ENCODE measurements at regions not wholly inside any gene's neighbourhood (a gene's known extent, or its start where the extent isn't known, plus 50 kb on each side); places are given as distances from the start of the nearest gene placed in this dataset.

- no peak for DNase-seq (ENCODE audit: low read depth)
These were observed 63.6 kb upstream of the SH3RF3 start for GRCh38 chr2:109065391-109065734.

DNA sequence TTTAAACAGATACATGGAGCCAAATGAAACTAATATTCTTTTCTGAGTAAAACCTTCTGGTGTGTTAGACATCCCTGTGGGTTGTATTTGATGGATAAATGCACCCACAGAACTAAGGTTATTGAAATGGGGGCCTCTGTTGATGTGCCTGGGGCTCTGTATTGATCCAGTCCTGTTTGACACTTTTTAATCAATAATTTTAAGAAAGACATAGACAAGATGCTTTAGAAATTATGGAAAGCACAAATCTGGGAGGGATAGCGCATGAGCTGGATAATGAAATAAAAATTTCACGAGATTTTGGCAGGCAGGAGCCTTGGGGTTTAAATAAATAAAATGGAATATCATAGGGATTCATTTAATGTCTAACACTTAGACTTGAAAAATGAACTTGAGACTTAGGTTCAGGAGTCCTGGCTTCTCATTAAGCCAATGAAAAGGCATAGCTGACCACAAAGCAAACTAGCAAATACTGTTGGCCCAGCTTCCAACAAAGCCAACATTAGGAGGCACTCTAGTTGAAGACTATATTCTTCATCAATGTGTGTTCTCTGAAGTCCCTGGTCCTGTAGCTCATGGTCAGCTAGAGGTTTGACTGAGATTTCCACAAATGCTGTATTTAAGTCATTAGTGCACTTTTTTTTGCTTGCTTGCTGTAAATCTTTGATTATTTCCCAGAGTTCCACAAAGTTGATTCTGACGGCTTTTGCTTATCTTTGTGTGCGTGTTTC is 64.2 kb upstream of the SH3RF3 start:
- DNase-seq (ENCODE audit: low read depth) = peak; percentile 10
- H3K4me3 ChIP-seq (ENCODE audit: low read depth, low read length) = no peak overlapping the region
- no peak for TF ChIP-seq CTCF (conservative IDR thresholded peaks at IDR 0.05; ENCODE audit: low read depth, low read length)

More at GRCh38 chr2:109065391-109065734, 63.6 kb upstream of the SH3RF3 start:
- no peak overlapping the region for H3K4me3 ChIP-seq (ENCODE audit: low read depth, low read length)
- no peak for TF ChIP-seq CTCF (conservative IDR thresholded peaks at IDR 0.05; ENCODE audit: low read depth, low read length)

DNA sequence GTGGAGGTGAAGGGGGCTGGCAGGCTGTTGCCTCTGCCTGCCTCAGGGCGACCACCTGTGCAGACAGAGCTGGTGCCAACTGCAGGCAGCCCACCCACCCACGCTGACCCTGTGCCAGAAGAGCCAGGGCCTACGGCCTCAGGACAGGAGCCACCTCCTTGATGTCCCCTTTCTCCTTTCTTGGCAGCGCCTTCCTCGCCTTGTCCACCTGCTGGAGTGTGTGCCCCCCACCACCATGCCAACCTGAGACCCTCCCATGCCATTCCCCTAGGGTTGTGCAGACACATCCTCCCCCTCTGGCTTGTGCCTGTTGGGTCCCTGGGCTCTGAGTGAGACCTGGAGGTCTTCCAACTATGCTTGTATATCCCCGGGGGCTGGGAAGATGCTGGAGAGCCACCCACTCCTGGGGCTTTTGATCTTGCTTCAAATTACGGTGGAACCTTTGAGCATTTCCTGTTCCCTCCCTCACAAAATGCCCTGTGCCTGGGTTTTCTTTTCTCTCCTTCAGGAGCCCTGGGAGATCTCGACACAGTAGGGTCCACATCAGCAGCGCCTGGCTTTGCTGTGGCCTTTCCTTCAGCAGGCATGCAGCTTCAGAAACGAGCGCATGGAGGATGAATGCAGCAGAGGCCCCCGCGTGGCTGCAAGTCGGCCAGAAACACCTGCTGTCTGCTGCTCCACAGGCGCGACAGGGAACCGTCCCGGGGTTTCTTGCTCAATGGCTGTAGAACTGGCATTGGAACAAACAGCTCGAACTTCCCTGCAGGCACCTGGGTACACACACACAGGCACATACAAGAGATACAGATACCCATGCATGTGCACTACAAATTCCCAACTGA is 65.9 kb upstream of the SH3RF3 start:
- no peak overlapping the region for H3K4me3 ChIP-seq (ENCODE audit: low read depth, low read length)
- DNase-seq (ENCODE audit: low read depth) = no peak
- no peak for TF ChIP-seq CTCF (conservative IDR thresholded peaks at IDR 0.05; ENCODE audit: low read depth, low read length)

- no peak for DNase-seq (ENCODE audit: low read depth)
- no peak overlapping the region for H3K4me3 ChIP-seq (ENCODE audit: low read depth, low read length)
- peak; percentile 29 for TF ChIP-seq CTCF (conservative IDR thresholded peaks at IDR 0.05; ENCODE audit: low read depth, low read length)
These were observed 66.7 kb upstream of the SH3RF3 start for GRCh38 chr2:109062145-109062858.

DNA sequence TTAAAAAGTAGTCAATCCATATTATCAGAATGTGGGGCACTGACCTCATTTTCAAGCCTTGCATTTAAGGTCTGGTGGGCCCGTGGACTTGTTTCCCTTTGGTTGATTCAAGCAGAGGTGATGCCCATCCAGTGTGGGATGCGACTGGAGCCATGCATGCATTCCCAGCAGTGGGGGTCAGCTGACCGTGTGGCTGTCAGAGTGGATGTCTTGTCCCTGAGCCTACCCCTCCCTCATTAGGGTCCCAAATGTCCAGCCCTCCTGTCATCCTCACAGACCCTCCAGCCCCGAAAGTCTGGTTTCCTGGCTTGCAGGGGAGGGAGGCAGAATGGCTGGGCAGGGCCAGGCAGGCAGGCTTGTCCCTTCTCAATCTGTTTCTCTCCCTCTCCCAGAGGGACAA is 67.3 kb upstream of the SH3RF3 start:
- TF ChIP-seq CTCF (conservative IDR thresholded peaks at IDR 0.05; ENCODE audit: low read depth, low read length) = no peak
- DNase-seq (ENCODE audit: low read depth) = no peak
- H3K4me3 ChIP-seq (ENCODE audit: low read depth, low read length) = no peak overlapping the region

- TF ChIP-seq CTCF (conservative IDR thresholded peaks at IDR 0.05; ENCODE audit: low read depth, low read length) = no peak
- DNase-seq (ENCODE audit: low read depth) = no peak
- no peak overlapping the region for H3K4me3 ChIP-seq (ENCODE audit: low read depth, low read length)
These were observed 68.5 kb upstream of the SH3RF3 start for GRCh38 chr2:109060496-109060895.
